Transverse colon (tissue), 4 donors: ENCODE measurements at regions not wholly inside any gene's neighbourhood (a gene's known extent, or its start where the extent isn't known, plus 50 kb on each side); places are given as distances from the start of the nearest gene placed in this dataset.

Experiments used
- EP300 ChIP-seq: sonication (generic); formaldehyde crosslinking; IDR thresholded peaks from one replicate; pipeline ENCODE4 v1.6.1; 2017; ENCODE audit warnings: antibody characterized with exemption, low read depth
- POLR2A ChIP-seq: fragments of 450-650 bp; IDR thresholded peaks from one replicate; pipeline ENCODE4 v1.6.1; 2016; ENCODE audit warnings: antibody characterized with exemption, mild to moderate bottlenecking, moderate library complexity
- POLR2AphosphoS5 ChIP-seq, 3 donors: sonication (generic); formaldehyde crosslinking; IDR thresholded peaks; one replicate each; pipeline ENCODE4 v1.6.1; 2016; ENCODE audit warnings: antibody characterized with exemption in 3 of 3
- TF ChIP-seq, protein P1 (sequence below), 5 experiments: fragments of 200-600 bp in 3 of 5; fragments of 450-650 bp in 2 of 5; sonication (generic) in 3 of 5; IDR thresholded peaks; 1 replicate in 2 of 5; 2 replicates in 3 of 5; pipeline ENCODE4 v1.5.1; 2016 to 2017; ENCODE audit warnings: antibody characterized with exemption in 5 of 5, inconsistent platforms in 3 of 5, mild to moderate bottlenecking in 2 of 5, moderate library complexity in 1 of 5

DNA sequence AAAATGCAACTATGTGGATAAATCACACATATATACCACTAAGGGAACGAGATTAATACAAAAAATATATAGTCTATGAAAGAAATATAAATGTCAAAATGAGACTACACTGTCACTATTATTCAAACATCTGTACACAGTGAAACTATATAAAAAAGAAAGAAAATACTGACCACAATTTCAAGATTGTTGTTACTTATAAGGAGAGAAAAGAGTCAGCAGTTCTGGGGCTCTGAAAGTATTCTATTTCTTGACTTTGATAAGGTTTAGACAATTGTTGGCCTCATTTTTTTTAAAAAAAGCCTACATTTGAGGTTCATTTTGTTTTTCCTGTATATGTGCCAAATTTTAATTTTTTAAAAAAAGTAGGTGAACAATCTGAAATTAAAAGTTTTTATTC lies 319.3 kb upstream of the CHRM3 start:
- TF ChIP-seq, protein P1, sequence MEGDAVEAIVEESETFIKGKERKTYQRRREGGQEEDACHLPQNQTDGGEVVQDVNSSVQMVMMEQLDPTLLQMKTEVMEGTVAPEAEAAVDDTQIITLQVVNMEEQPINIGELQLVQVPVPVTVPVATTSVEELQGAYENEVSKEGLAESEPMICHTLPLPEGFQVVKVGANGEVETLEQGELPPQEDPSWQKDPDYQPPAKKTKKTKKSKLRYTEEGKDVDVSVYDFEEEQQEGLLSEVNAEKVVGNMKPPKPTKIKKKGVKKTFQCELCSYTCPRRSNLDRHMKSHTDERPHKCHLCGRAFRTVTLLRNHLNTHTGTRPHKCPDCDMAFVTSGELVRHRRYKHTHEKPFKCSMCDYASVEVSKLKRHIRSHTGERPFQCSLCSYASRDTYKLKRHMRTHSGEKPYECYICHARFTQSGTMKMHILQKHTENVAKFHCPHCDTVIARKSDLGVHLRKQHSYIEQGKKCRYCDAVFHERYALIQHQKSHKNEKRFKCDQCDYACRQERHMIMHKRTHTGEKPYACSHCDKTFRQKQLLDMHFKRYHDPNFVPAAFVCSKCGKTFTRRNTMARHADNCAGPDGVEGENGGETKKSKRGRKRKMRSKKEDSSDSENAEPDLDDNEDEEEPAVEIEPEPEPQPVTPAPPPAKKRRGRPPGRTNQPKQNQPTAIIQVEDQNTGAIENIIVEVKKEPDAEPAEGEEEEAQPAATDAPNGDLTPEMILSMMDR (IDR thresholded peaks at IDR 0.05), result no peak
- TF ChIP-seq POLR2AphosphoS5 (IDR thresholded peaks at IDR 0.05) (no peak), POLR2A (no peak), EP300 (no peak)
